Lower lobe of right lung (tissue), 2 donors: ENCODE measurements at regions not wholly inside any gene's neighbourhood (a gene's known extent, or its start where the extent isn't known, plus 50 kb on each side); places are given as distances from the start of the nearest gene placed in this dataset.
A peak's percentile ranks its signal among the peaks of the same experiment; 100 is the strongest.
"Not testable (repeated sequence)": the region's sequence is repeated elsewhere in the genome, so short reads cannot be mapped to it uniquely, and the experiment has no call there.

Experiments
- ATAC-seq, 2 donors: fragments of 200-7000 bp; cut with Tn5 transposase; one replicate each; pipeline ENCODE4 v1.9.1; 2020 to 2022; ENCODE audit warnings: mild to moderate bottlenecking in 2 of 2, moderate library complexity in 2 of 2
- DNase-seq: peaks from one replicate; pipeline ENCODE4 v3.0.0-alpha.2; 2020
- H3K27ac ChIP-seq: fragments of 200-600 bp; one replicate; pipeline ENCODE4 v1.8.0; 2022
- H3K27me3 ChIP-seq: fragments of 200-600 bp; one replicate; pipeline ENCODE4 v1.8.0; 2022; ENCODE audit warnings: low read depth
- H3K36me3 ChIP-seq: fragments of 200-600 bp; one replicate; pipeline ENCODE4 v1.8.0; 2022; ENCODE audit warnings: mild to moderate bottlenecking
- H3K4me1 ChIP-seq: fragments of 200-600 bp; one replicate; pipeline ENCODE4 v1.8.0; 2022
- H3K4me3 ChIP-seq: fragments of 200-600 bp; one replicate; pipeline ENCODE4 v1.8.0; 2022; ENCODE audit warnings: mild to moderate bottlenecking
- H3K9me3 ChIP-seq: fragments of 200-600 bp; one replicate; pipeline ENCODE4 v1.8.0; 2022
- CTCF ChIP-seq: fragments of 200-600 bp; IDR thresholded peaks from one replicate; pipeline ENCODE4 v1.8.0; 2022; ENCODE audit warnings: antibody characterized with exemption, mild to moderate bottlenecking
- intact Hi-C: fragments of 100-400 bp; cut with DNase I; formaldehyde crosslinking; loops from one replicate; pipeline ENCODE4 v1.11.0; 2022
- donor health status: DM: no; HTN: yes; CAD: no; lungs with severe emphysema.

- DNase-seq, ATAC-seq, H3K27ac ChIP-seq, H3K27me3 ChIP-seq, intact Hi-C loops, H3K4me1 ChIP-seq, H3K36me3 ChIP-seq, H3K9me3 ChIP-seq, H3K4me3 ChIP-seq: not testable (repeated sequence)
Measured at GRCh38 chr16:72729552-72729951, 318.4 kb downstream of the ZFHX3 start.

- TF ChIP-seq CTCF = no peak
Measured at GRCh38 chr16:72728516-72728915, 319.4 kb downstream of the ZFHX3 start.

GRCh38 chr16:72727565-72727964, 320.4 kb downstream of the ZFHX3 start:
- Histone ChIP-seq H3K4me3 (no peak overlapping the region), H3K9me3 (no peaks in the 10 kb centered on the region), H3K27me3 (no peaks in the 10 kb centered on the region), H3K27ac (no peak overlapping the region), H3K36me3 (no peaks in the 10 kb centered on the region), H3K4me1 (no peaks in the 10 kb centered on the region)
- no peak for DNase-seq
- TF ChIP-seq CTCF = no peak
- ATAC-seq = no peak
- intact Hi-C loops = no loop called here

More at GRCh38 chr16:72728516-72728915, 319.4 kb downstream of the ZFHX3 start:
- DNase-seq (no peak), ATAC-seq (no peak)
- intact Hi-C loops = no loop called here
- Histone ChIP-seq H3K4me1 (no peaks in the 10 kb centered on the region), H3K27me3 (no peaks in the 10 kb centered on the region), H3K4me3 (no peak overlapping the region), H3K9me3 (no peaks in the 10 kb centered on the region), H3K36me3 (no peaks in the 10 kb centered on the region), H3K27ac (no peak overlapping the region)

DNA sequence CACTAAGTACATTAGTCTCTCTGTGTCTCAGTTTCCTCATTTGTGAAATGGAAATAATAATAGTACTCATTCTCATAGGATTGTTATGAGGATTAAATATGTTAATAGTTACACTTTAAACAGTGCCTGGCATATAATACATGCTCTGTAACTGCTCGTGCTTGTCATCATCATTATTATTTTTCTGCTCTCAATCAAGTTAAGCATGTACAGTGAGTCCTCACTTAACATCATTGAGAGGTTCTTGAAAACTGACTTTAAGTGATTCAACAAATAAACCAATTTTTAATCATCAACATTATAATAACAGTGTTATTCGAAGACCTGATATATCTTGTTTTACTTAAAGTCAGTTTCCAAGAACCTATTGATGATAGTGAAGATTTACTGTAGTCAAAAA, 322.3 kb downstream of the ZFHX3 start:
- no peak overlapping the region for H3K27ac ChIP-seq
- ATAC-seq (peak in 1 of 2 donors; percentile 70), DNase-seq (no peak)
- TF ChIP-seq CTCF = no peak
- no peak overlapping the region for H3K4me3 ChIP-seq
- no peaks in the 10 kb centered on the region for H3K9me3 ChIP-seq
- H3K4me1 ChIP-seq = no peaks in the 10 kb centered on the region
- H3K27me3 ChIP-seq = no peaks in the 10 kb centered on the region
- H3K36me3 ChIP-seq = no peaks in the 10 kb centered on the region
- intact Hi-C loops = no loop called here

GRCh38 chr16:72723781-72724180, 324.1 kb downstream of the ZFHX3 start:
- intact Hi-C loops = no loop called here
- DNase-seq (no peak), ATAC-seq (no peak)
- Histone ChIP-seq H3K4me1 (no peaks in the 10 kb centered on the region), H3K27me3 (no peaks in the 10 kb centered on the region), H3K27ac (no peak overlapping the region), H3K36me3 (no peaks in the 10 kb centered on the region), H3K9me3 (no peaks in the 10 kb centered on the region), H3K4me3 (no peak overlapping the region)
- TF ChIP-seq CTCF = no peak

GRCh38 chr16:72722552-72722951, 325.4 kb downstream of the ZFHX3 start:
- TF ChIP-seq CTCF = no peak
- no peaks in the 10 kb centered on the region for H3K36me3 ChIP-seq
- ATAC-seq = no peak
- H3K9me3 ChIP-seq = no peaks in the 10 kb centered on the region
- no peaks in the 10 kb centered on the region for H3K4me1 ChIP-seq
- no peak overlapping the region for H3K27ac ChIP-seq
- DNase-seq = no peak
- intact Hi-C loops = no loop called here
- no peak overlapping the region for H3K4me3 ChIP-seq
- no peaks in the 10 kb centered on the region for H3K27me3 ChIP-seq
